Keratinocyte (primary cell): ENCODE measurements at regions not wholly inside any gene's neighbourhood (a gene's known extent, or its start where the extent isn't known, plus 50 kb on each side); places are given as distances from the start of the nearest gene placed in this dataset.

Experiments
- DNase-seq: peaks from one replicate; pipeline ENCODE4 v3.0.0-alpha.2; 2011; ENCODE audit warnings: low read depth, missing footprints, low spot score
- FAIRE-seq: peaks from 2 replicates; lab custom pipeline; 2011; peaks lifted over from hg19 to GRCh38; lab: Jason Lieb, UNC
- H2AFZ ChIP-seq: 2 replicates; pipeline ENCODE4 v1.6.0; 2012; ENCODE audit warnings: low read length, control low read depth, inconsistent platforms; ENCODE audit not compliant: control insufficient read depth
- H3K27ac ChIP-seq: 2 replicates; pipeline ENCODE4 v1.5.1; 2011; ENCODE audit warnings: low read length; ENCODE audit not compliant: control insufficient read depth, insufficient read depth
- H3K27me3 ChIP-seq: 3 replicates; pipeline ENCODE4 v1.6.0; 2011; ENCODE audit warnings: low read length; ENCODE audit not compliant: control insufficient read depth, insufficient read depth; ENCODE audit errors: extremely low read depth
- H3K36me3 ChIP-seq, 2 experiments: 2 replicates in 1 of 2; 3 replicates in 1 of 2; pipeline ENCODE4 v1.5.1; 2011; ENCODE audit warnings: low read length in 2 of 2, mild to moderate bottlenecking in 1 of 2; ENCODE audit not compliant: control insufficient read depth in 2 of 2, insufficient read depth in 2 of 2; ENCODE audit errors: extremely low read depth in 1 of 2
- H3K4me1 ChIP-seq: 3 replicates; pipeline ENCODE4 v1.5.1; 2011; ENCODE audit warnings: low read length; ENCODE audit not compliant: control insufficient read depth, insufficient read depth; ENCODE audit errors: extremely low read depth
- H3K4me2 ChIP-seq: 3 replicates; pipeline ENCODE4 v1.6.0; 2011; ENCODE audit warnings: low read depth, low read length; ENCODE audit not compliant: control insufficient read depth, insufficient read depth; ENCODE audit errors: extremely low read depth
- H3K4me3 ChIP-seq, 3 experiments: fragments of 200-600 bp in 1 of 3; sonication (generic) in 1 of 3; 2 replicates in 2 of 3; 3 replicates in 1 of 3; pipeline ENCODE4 v1.5.1; 2011 to 2016; ENCODE audit warnings: low read length in 3 of 3, mild to moderate bottlenecking in 3 of 3, control low read depth in 2 of 3, inconsistent platforms in 1 of 3, low read depth in 1 of 3, mixed read lengths in 1 of 3, mixed run types in 1 of 3, moderate library complexity in 1 of 3; ENCODE audit not compliant: control insufficient read depth in 2 of 3, insufficient read depth in 2 of 3; ENCODE audit errors: extremely low read depth in 1 of 3
- H3K79me2 ChIP-seq: 2 replicates; pipeline ENCODE4 v1.6.0; 2012; ENCODE audit warnings: low read length; ENCODE audit not compliant: control insufficient read depth, insufficient read depth
- H3K9ac ChIP-seq: 3 replicates; pipeline ENCODE4 v1.6.0; 2011; ENCODE audit warnings: low read length; ENCODE audit not compliant: control insufficient read depth, insufficient read depth; ENCODE audit errors: extremely low read depth
- H3K9me1 ChIP-seq: 3 replicates; pipeline ENCODE4 v1.6.0; 2011; ENCODE audit warnings: low read length; ENCODE audit not compliant: control insufficient read depth, insufficient read depth; ENCODE audit errors: extremely low read depth
- H3K9me3 ChIP-seq: 2 replicates; pipeline ENCODE4 v1.5.1; 2012; ENCODE audit warnings: low read depth, low read length; ENCODE audit not compliant: control insufficient read depth
- H4K20me1 ChIP-seq: 3 replicates; pipeline ENCODE4 v1.6.0; 2011; ENCODE audit warnings: low read length; ENCODE audit not compliant: control insufficient read depth, insufficient read depth; ENCODE audit errors: extremely low read depth
- EZH2 ChIP-seq: IDR thresholded peaks from one replicate; pipeline ENCODE4 v1.6.1; 2012; ENCODE audit warnings: inconsistent platforms, mild to moderate bottlenecking, low read length, moderate library complexity
- dilution Hi-C: fragments of 300-500 bp; cut with MboI; formaldehyde crosslinking; loops from one replicate; pipeline ENCODE4 v1.7.0; 2020; ENCODE audit warnings: low sequenced_read_pairs; ENCODE audit not compliant: extremely low pct_ligation_motif_present
- TF ChIP-seq, protein P1 (sequence below), 3 experiments: IDR thresholded peaks in 1 of 3; conservative IDR thresholded peaks in 1 of 3; optimal IDR thresholded peaks in 1 of 3; 2 replicates in 2 of 3; 3 replicates in 1 of 3; pipeline versions ENCODE3 to v1.5.1; 2011; ENCODE audit warnings: low read length in 3 of 3, mild to moderate bottlenecking in 3 of 3, moderate library complexity in 2 of 3, control low read depth in 1 of 3, inconsistent platforms in 1 of 3; ENCODE audit not compliant: insufficient read depth in 2 of 3; ENCODE audit errors: extremely low read depth in 1 of 3

DNA sequence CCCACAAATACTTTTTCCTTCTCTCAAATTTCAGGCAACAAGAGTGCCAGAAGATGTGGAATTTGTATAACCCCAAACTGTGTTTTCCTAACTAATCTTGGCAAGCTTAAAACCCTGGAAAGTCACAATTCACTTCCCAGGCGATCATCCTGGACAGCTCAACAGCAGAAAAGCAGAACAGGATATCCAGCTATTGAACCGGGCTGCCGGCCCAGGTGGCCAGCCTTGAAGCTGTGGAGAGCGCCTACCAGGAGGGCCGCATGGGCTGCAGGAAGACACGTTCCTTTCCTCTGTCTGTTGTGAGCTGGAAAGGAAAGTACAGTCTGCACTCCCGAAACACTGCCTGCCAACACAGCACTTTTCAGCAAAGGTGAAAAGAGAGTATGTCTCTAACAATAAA lies 719.7 kb upstream of the MARCKS start:
- Histone ChIP-seq H3K4me1 (no peaks in the 10 kb centered on the region), H3K79me2 (no peaks in the 10 kb centered on the region), H3K9me3 (no peaks in the 10 kb centered on the region), H3K4me3 (no peak overlapping the region), H2AFZ (no peak overlapping the region), H3K9ac (no peak overlapping the region), H3K27ac (no peak overlapping the region), H3K27me3 (no peaks in the 10 kb centered on the region), H3K4me2 (no peak overlapping the region), H4K20me1 (no peaks in the 10 kb centered on the region), H3K9me1 (no peaks in the 10 kb centered on the region), H3K36me3 (no peaks in the 10 kb centered on the region)
- DNase-seq (no peak), FAIRE-seq (no peak)
- TF ChIP-seq, protein P1, sequence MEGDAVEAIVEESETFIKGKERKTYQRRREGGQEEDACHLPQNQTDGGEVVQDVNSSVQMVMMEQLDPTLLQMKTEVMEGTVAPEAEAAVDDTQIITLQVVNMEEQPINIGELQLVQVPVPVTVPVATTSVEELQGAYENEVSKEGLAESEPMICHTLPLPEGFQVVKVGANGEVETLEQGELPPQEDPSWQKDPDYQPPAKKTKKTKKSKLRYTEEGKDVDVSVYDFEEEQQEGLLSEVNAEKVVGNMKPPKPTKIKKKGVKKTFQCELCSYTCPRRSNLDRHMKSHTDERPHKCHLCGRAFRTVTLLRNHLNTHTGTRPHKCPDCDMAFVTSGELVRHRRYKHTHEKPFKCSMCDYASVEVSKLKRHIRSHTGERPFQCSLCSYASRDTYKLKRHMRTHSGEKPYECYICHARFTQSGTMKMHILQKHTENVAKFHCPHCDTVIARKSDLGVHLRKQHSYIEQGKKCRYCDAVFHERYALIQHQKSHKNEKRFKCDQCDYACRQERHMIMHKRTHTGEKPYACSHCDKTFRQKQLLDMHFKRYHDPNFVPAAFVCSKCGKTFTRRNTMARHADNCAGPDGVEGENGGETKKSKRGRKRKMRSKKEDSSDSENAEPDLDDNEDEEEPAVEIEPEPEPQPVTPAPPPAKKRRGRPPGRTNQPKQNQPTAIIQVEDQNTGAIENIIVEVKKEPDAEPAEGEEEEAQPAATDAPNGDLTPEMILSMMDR (optimal IDR thresholded peaks at IDR 0.05 in 1 of 3, IDR thresholded peaks at IDR 0.05 in 1 of 3, conservative IDR thresholded peaks at IDR 0.05 in 1 of 3; ENCODE audit: extremely low read depth in 1 of 3, insufficient read depth in 2 of 3, low read length in 3 of 3): no peak
- TF ChIP-seq EZH2: no peak
- dilution Hi-C loops: no loop called here

- Histone ChIP-seq H3K27me3 (no peaks in the 10 kb centered on the region), H3K4me1 (no peaks in the 10 kb centered on the region), H3K4me3 (no peak overlapping the region), H3K4me2 (no peak overlapping the region), H3K9me1 (no peaks in the 10 kb centered on the region), H3K36me3 (no peaks in the 10 kb centered on the region), H2AFZ (no peak overlapping the region), H3K27ac (no peak overlapping the region), H3K9ac (no peak overlapping the region), H3K79me2 (no peaks in the 10 kb centered on the region), H4K20me1 (no peaks in the 10 kb centered on the region), H3K9me3 (no peaks in the 10 kb centered on the region)
- dilution Hi-C loops: no loop called here
- DNase-seq: no peak
- no peak for FAIRE-seq
- TF ChIP-seq, protein P1 (optimal IDR thresholded peaks at IDR 0.05 in 1 of 3, IDR thresholded peaks at IDR 0.05 in 1 of 3, conservative IDR thresholded peaks at IDR 0.05 in 1 of 3; ENCODE audit: extremely low read depth in 1 of 3, insufficient read depth in 2 of 3, low read length in 3 of 3): no peak
- TF ChIP-seq EZH2: no peak
Observed at GRCh38 chr6:113140721-113141120, 716.4 kb upstream of the MARCKS start.
